H9 (cell line): ENCODE measurements at regions not wholly inside any gene's neighbourhood (a gene's known extent, or its start where the extent isn't known, plus 50 kb on each side); places are given as distances from the start of the nearest gene placed in this dataset.
"Not testable (repeated sequence)": the region's sequence is repeated elsewhere in the genome, so short reads cannot be mapped to it uniquely, and the experiment has no call there.

Experiments used
- DNase-seq: peaks from one replicate; pipeline ENCODE4 v3.0.0-alpha.2; 2017
- H2AFZ ChIP-seq: one replicate; pipeline ENCODE4 v1.6.1; 2013; ENCODE audit warnings: mild to moderate bottlenecking, low read length, control low read depth, moderate library complexity
- H2AK5ac ChIP-seq: 2 replicates; pipeline ENCODE4 v1.6.1; 2013; ENCODE audit warnings: low read length, control low read depth, mixed read lengths; ENCODE audit not compliant: insufficient read length
- H2BK120ac ChIP-seq: one replicate; pipeline ENCODE4 v1.6.1; 2013; ENCODE audit warnings: low read depth, mild to moderate bottlenecking, low read length, control low read depth, inconsistent platforms; ENCODE audit not compliant: poor library complexity, severe bottlenecking
- H2BK12ac ChIP-seq: 2 replicates; pipeline ENCODE4 v1.6.1; 2013; ENCODE audit warnings: low read length, control low read depth, mixed read lengths, low read depth; ENCODE audit not compliant: insufficient read length
- H2BK15ac ChIP-seq: 2 replicates; pipeline ENCODE4 v1.6.1; 2013; ENCODE audit warnings: low read depth, low read length, control low read depth
- H2BK20ac ChIP-seq: one replicate; pipeline ENCODE4 v1.6.1; 2013; ENCODE audit warnings: low read depth, mild to moderate bottlenecking, low read length, control low read depth, inconsistent platforms; ENCODE audit not compliant: poor library complexity, severe bottlenecking
- H2BK5ac ChIP-seq: 2 replicates; pipeline ENCODE4 v1.6.1; 2013; ENCODE audit warnings: low read length, control low read depth, mixed read lengths; ENCODE audit not compliant: insufficient read length
- H3K14ac ChIP-seq: 2 replicates; pipeline ENCODE4 v1.6.1; 2013; ENCODE audit warnings: low read length, control low read depth; ENCODE audit not compliant: insufficient read depth
- H3K18ac ChIP-seq: 2 replicates; pipeline ENCODE4 v1.6.1; 2013; ENCODE audit warnings: low read depth, mild to moderate bottlenecking, mixed read lengths, low read length, control low read depth; ENCODE audit not compliant: insufficient read length
- H3K23ac ChIP-seq: 2 replicates; pipeline ENCODE4 v1.6.1; 2013; ENCODE audit warnings: low read length, control low read depth, mixed read lengths, low read depth; ENCODE audit not compliant: insufficient read length
- H3K23me2 ChIP-seq: 2 replicates; pipeline ENCODE4 v1.6.1; 2013; ENCODE audit warnings: low read depth, mild to moderate bottlenecking, mixed read lengths, low read length, control low read depth; ENCODE audit not compliant: insufficient read length, poor library complexity, severe bottlenecking
- H3K27ac ChIP-seq: 2 replicates; pipeline ENCODE4 v1.5.1; 2013; ENCODE audit warnings: low read length, control low read depth, mixed read lengths, low read depth; ENCODE audit not compliant: insufficient read length
- H3K27me3 ChIP-seq: 2 replicates; pipeline ENCODE4 v1.6.1; 2013; ENCODE audit warnings: low read length, control low read depth, inconsistent platforms; ENCODE audit not compliant: insufficient read depth
- H3K4ac ChIP-seq: 2 replicates; pipeline ENCODE4 v1.6.1; 2013; ENCODE audit warnings: low read depth, mild to moderate bottlenecking, control low read depth, inconsistent platforms, low read length, moderate library complexity
- H3K4me1 ChIP-seq: 2 replicates; pipeline ENCODE4 v1.6.1; 2013; ENCODE audit warnings: low read length, control low read depth, inconsistent platforms; ENCODE audit not compliant: insufficient read depth
- H3K4me2 ChIP-seq: 2 replicates; pipeline ENCODE4 v1.6.1; 2013; ENCODE audit warnings: low read length, control low read depth, mixed read lengths; ENCODE audit not compliant: insufficient read length, insufficient read depth
- H3K56ac ChIP-seq: 2 replicates; pipeline ENCODE4 v1.6.1; 2013; ENCODE audit warnings: low read depth, mild to moderate bottlenecking, mixed read lengths, low read length, control low read depth; ENCODE audit not compliant: insufficient read length
- H3K79me1 ChIP-seq: 2 replicates; pipeline ENCODE4 v1.6.1; 2013; ENCODE audit warnings: low read depth, mild to moderate bottlenecking, moderate library complexity, low read length, control low read depth, inconsistent platforms; ENCODE audit not compliant: insufficient read depth, poor library complexity, severe bottlenecking
- H3K79me2 ChIP-seq: 2 replicates; pipeline ENCODE4 v1.6.1; 2013; ENCODE audit warnings: low read length, control low read depth, inconsistent platforms; ENCODE audit not compliant: insufficient read depth
- H3K9ac ChIP-seq: 2 replicates; pipeline ENCODE4 v1.6.1; 2013; ENCODE audit warnings: low read length, control low read depth, mixed read lengths; ENCODE audit not compliant: insufficient read length; ENCODE audit errors: extremely low read depth
- H3K9me3 ChIP-seq: one replicate; pipeline ENCODE4 v1.6.1; 2013; ENCODE audit warnings: low read depth, low read length, inconsistent platforms; ENCODE audit not compliant: control insufficient read depth
- H3T11ph ChIP-seq: one replicate; pipeline ENCODE4 v1.6.1; 2013; ENCODE audit warnings: mild to moderate bottlenecking, low read length, control low read depth, inconsistent platforms
- H4K20me1 ChIP-seq: one replicate; pipeline ENCODE4 v1.6.1; 2013; ENCODE audit not compliant: control insufficient read depth, insufficient read length, insufficient read depth
- H4K5ac ChIP-seq: 2 replicates; pipeline ENCODE4 v1.6.1; 2013; ENCODE audit warnings: low read depth, mild to moderate bottlenecking, mixed read lengths, low read length, control low read depth; ENCODE audit not compliant: insufficient read length
- H4K8ac ChIP-seq: replicated peaks from 2 replicates; pipeline ENCODE4 v1.6.1; 2013; ENCODE audit warnings: low read length, control low read depth, mixed read lengths, low read depth; ENCODE audit not compliant: insufficient read length
- H4K91ac ChIP-seq: 2 replicates; pipeline ENCODE4 v1.6.1; 2013; ENCODE audit warnings: low read depth, mild to moderate bottlenecking, moderate library complexity, mixed read lengths, low read length, control low read depth; ENCODE audit not compliant: insufficient read length
- H3K27ac Mint-ChIP-seq, 3 experiments: 2 replicates in 2 of 3; 3 replicates in 1 of 3; pipeline ENCODE4 v1.8.0; 2020 to 2021; ENCODE audit warnings: mixed read lengths in 3 of 3, mild to moderate bottlenecking in 1 of 3, moderate library complexity in 1 of 3
- H3K27me3 Mint-ChIP-seq: 2 replicates; pipeline ENCODE4 v1.8.0; 2021; ENCODE audit warnings: low read depth, mild to moderate bottlenecking, moderate library complexity, mixed read lengths
- H3K36me3 Mint-ChIP-seq, 3 experiments: 2 replicates in 2 of 3; 3 replicates in 1 of 3; pipeline ENCODE4 v1.8.0; 2020 to 2021; ENCODE audit warnings: low read depth in 3 of 3, mixed read lengths in 3 of 3; ENCODE audit not compliant: insufficient read depth in 1 of 3
- H3K4me1 Mint-ChIP-seq, 2 experiments: 2 replicates each; pipeline ENCODE4 v1.8.0; 2020; ENCODE audit warnings: mixed read lengths in 2 of 2
- H3K4me3 Mint-ChIP-seq, 2 experiments: 2 replicates in 1 of 2; 3 replicates in 1 of 2; pipeline ENCODE4 v1.8.0; 2020 to 2021; ENCODE audit warnings: mild to moderate bottlenecking in 2 of 2, mixed read lengths in 2 of 2, moderate library complexity in 1 of 2
- H3K9me3 Mint-ChIP-seq, 2 experiments: 2 replicates in 1 of 2; 3 replicates in 1 of 2; pipeline ENCODE4 v1.8.0; 2020; ENCODE audit warnings: mild to moderate bottlenecking in 2 of 2, mixed read lengths in 2 of 2, moderate library complexity in 1 of 2
- WGBS: extraction: QIAGEN DNeasy Blood & Tissue Kit; methylation state at CpG from one replicate; pipeline ENCODE4 v1.1.7; 2013; ENCODE audit warnings: missing lambda C conversion rate, low lambda C conversion rate, mixed read lengths; ENCODE audit not compliant: insufficient read length; ENCODE audit errors: extremely low coverage; 5-methylcytosine and 5-hydroxymethylcytosine counted together

GRCh38 chr1:149249850-149250467 lies 146.6 kb upstream of the NBPF9 start:
- H4K8ac ChIP-seq, H3K9ac ChIP-seq, H4K5ac ChIP-seq, H2BK12ac ChIP-seq, DNase-seq, H3K27me3 ChIP-seq, H2AFZ ChIP-seq, H3K4me1 ChIP-seq, H2BK120ac ChIP-seq, H3K79me1 ChIP-seq, H3K4me3 Mint-ChIP-seq, H3K4me2 ChIP-seq, H3K27ac Mint-ChIP-seq, H4K20me1 ChIP-seq, H3K27ac ChIP-seq, H3K14ac ChIP-seq, H2BK15ac ChIP-seq, H3K23me2 ChIP-seq, H3T11ph ChIP-seq, H3K56ac ChIP-seq, H2BK5ac ChIP-seq, H2AK5ac ChIP-seq, H3K4me1 Mint-ChIP-seq, H2BK20ac ChIP-seq, H3K9me3 ChIP-seq, H3K4ac ChIP-seq, H3K27me3 Mint-ChIP-seq, H3K23ac ChIP-seq, H3K9me3 Mint-ChIP-seq, H4K91ac ChIP-seq, H3K36me3 Mint-ChIP-seq, H3K18ac ChIP-seq, H3K79me2 ChIP-seq: not testable (repeated sequence)
- no CpG with 5 or more reads among the region's 3 CpGs for WGBS

GRCh38 chr1:149254894-149255847 lies 151.8 kb upstream of the NBPF9 start:
- H3K23ac ChIP-seq, H3K4me2 ChIP-seq: not testable (repeated sequence)

More at GRCh38 chr1:149254894-149255847, 151.8 kb upstream of the NBPF9 start:
- H4K91ac ChIP-seq, DNase-seq, H4K20me1 ChIP-seq, H3K4ac ChIP-seq, H3T11ph ChIP-seq, H2BK5ac ChIP-seq, H2AFZ ChIP-seq, H3K79me2 ChIP-seq, H2BK12ac ChIP-seq, H3K36me3 Mint-ChIP-seq, H3K14ac ChIP-seq, H2AK5ac ChIP-seq, H3K27ac ChIP-seq, H3K27ac Mint-ChIP-seq, H3K4me3 Mint-ChIP-seq, H2BK120ac ChIP-seq, H4K8ac ChIP-seq, H3K4me1 ChIP-seq, H3K9me3 Mint-ChIP-seq, H3K9ac ChIP-seq, H3K27me3 ChIP-seq, H3K27me3 Mint-ChIP-seq, H4K5ac ChIP-seq, H3K9me3 ChIP-seq, H2BK15ac ChIP-seq, H3K56ac ChIP-seq, H3K18ac ChIP-seq, H2BK20ac ChIP-seq, H3K79me1 ChIP-seq, H3K23me2 ChIP-seq, H3K4me1 Mint-ChIP-seq: not testable (repeated sequence)
- no CpG with 5 or more reads among the region's 5 CpGs for WGBS
